ENCODE measurements at regions not wholly inside any gene's neighbourhood (a gene's known extent, or its start where the extent isn't known, plus 50 kb on each side); places are given as distances from the start of the nearest gene placed in this dataset.
A peak's percentile ranks its signal among the peaks of the same experiment; 100 is the strongest.

- FAIRE-seq (no peak), DNase-seq (ENCODE audit: low read depth, low spot score) (no peak)
- Histone ChIP-seq H2AFZ (ENCODE audit: control insufficient read depth, low read length) (no peak overlapping the region), H3K4me3 (ENCODE audit: control insufficient read depth in 2 of 3, extremely low read depth in 1 of 3, insufficient read depth in 2 of 3, low read depth in 1 of 3, low read length in 3 of 3) (no peak overlapping the region), H3K27ac (ENCODE audit: control insufficient read depth, insufficient read depth, low read length) (no peak overlapping the region), H3K9me1 (ENCODE audit: control insufficient read depth, extremely low read depth, insufficient read depth, low read length) (no peaks in the 10 kb centered on the region), H3K27me3 (ENCODE audit: control insufficient read depth, extremely low read depth, insufficient read depth, low read length) (no peaks in the 10 kb centered on the region), H3K36me3 (ENCODE audit: control insufficient read depth in 2 of 2, extremely low read depth in 1 of 2, insufficient read depth in 2 of 2, low read length in 2 of 2) (no peaks in the 10 kb centered on the region), H3K9me3 (ENCODE audit: control insufficient read depth, low read depth, low read length) (no peaks in the 10 kb centered on the region), H3K9ac (ENCODE audit: control insufficient read depth, extremely low read depth, insufficient read depth, low read length) (no peak overlapping the region), H3K4me1 (ENCODE audit: control insufficient read depth, extremely low read depth, insufficient read depth, low read length) (peaks cover 23% of the 10 kb centered on the region), H3K79me2 (ENCODE audit: control insufficient read depth, insufficient read depth, low read length) (no peaks in the 10 kb centered on the region), H3K4me2 (ENCODE audit: control insufficient read depth, extremely low read depth, insufficient read depth, low read depth, low read length) (no peak overlapping the region), H4K20me1 (ENCODE audit: control insufficient read depth, extremely low read depth, insufficient read depth, low read length) (no peaks in the 10 kb centered on the region)
- dilution Hi-C loops (cut with MboI; ENCODE audit: extremely low pct_ligation_motif_present, low sequenced_read_pairs): no loop called here
- no peak for TF ChIP-seq EZH2 (IDR thresholded peaks at IDR 0.05; ENCODE audit: low read length)
- TF ChIP-seq, protein P1, sequence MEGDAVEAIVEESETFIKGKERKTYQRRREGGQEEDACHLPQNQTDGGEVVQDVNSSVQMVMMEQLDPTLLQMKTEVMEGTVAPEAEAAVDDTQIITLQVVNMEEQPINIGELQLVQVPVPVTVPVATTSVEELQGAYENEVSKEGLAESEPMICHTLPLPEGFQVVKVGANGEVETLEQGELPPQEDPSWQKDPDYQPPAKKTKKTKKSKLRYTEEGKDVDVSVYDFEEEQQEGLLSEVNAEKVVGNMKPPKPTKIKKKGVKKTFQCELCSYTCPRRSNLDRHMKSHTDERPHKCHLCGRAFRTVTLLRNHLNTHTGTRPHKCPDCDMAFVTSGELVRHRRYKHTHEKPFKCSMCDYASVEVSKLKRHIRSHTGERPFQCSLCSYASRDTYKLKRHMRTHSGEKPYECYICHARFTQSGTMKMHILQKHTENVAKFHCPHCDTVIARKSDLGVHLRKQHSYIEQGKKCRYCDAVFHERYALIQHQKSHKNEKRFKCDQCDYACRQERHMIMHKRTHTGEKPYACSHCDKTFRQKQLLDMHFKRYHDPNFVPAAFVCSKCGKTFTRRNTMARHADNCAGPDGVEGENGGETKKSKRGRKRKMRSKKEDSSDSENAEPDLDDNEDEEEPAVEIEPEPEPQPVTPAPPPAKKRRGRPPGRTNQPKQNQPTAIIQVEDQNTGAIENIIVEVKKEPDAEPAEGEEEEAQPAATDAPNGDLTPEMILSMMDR (optimal IDR thresholded peaks at IDR 0.05 in 1 of 3, IDR thresholded peaks at IDR 0.05 in 1 of 3, conservative IDR thresholded peaks at IDR 0.05 in 1 of 3; ENCODE audit: extremely low read depth in 1 of 3, insufficient read depth in 2 of 3, low read length in 3 of 3): no peak
These were observed 405.6 kb downstream of the PTPRU start for GRCh38 chr1:29641921-29642320.

GRCh38 chr1:29640428-29640785 is 404.1 kb downstream of the PTPRU start:
- dilution Hi-C loops (cut with MboI; ENCODE audit: extremely low pct_ligation_motif_present, low sequenced_read_pairs): no loop called here
- Histone ChIP-seq H2AFZ (ENCODE audit: control insufficient read depth, low read length) (peak overlapping the region; percentile 73), H3K27ac (ENCODE audit: control insufficient read depth, insufficient read depth, low read length) (peak overlapping the region; percentile 32)

More at GRCh38 chr1:29640428-29640785, 404.1 kb downstream of the PTPRU start:
- Histone ChIP-seq H3K9me1 (ENCODE audit: control insufficient read depth, extremely low read depth, insufficient read depth, low read length) (no peaks in the 10 kb centered on the region), H3K4me1 (ENCODE audit: control insufficient read depth, extremely low read depth, insufficient read depth, low read length) (peaks cover 23% of the 10 kb centered on the region), H3K4me2 (ENCODE audit: control insufficient read depth, extremely low read depth, insufficient read depth, low read depth, low read length) (peak overlapping the region; percentile 57), H3K27me3 (ENCODE audit: control insufficient read depth, extremely low read depth, insufficient read depth, low read length) (no peaks in the 10 kb centered on the region), H3K4me3 (ENCODE audit: control insufficient read depth in 2 of 3, extremely low read depth in 1 of 3, insufficient read depth in 2 of 3, low read depth in 1 of 3, low read length in 3 of 3) (no peak overlapping the region), H3K79me2 (ENCODE audit: control insufficient read depth, insufficient read depth, low read length) (no peaks in the 10 kb centered on the region), H3K9ac (ENCODE audit: control insufficient read depth, extremely low read depth, insufficient read depth, low read length) (no peak overlapping the region), H3K36me3 (ENCODE audit: control insufficient read depth in 2 of 2, extremely low read depth in 1 of 2, insufficient read depth in 2 of 2, low read length in 2 of 2) (no peaks in the 10 kb centered on the region), H3K9me3 (ENCODE audit: control insufficient read depth, low read depth, low read length) (no peaks in the 10 kb centered on the region), H4K20me1 (ENCODE audit: control insufficient read depth, extremely low read depth, insufficient read depth, low read length) (no peaks in the 10 kb centered on the region)
- no peak for TF ChIP-seq EZH2 (IDR thresholded peaks at IDR 0.05; ENCODE audit: low read length)
- TF ChIP-seq, protein P1 (optimal IDR thresholded peaks at IDR 0.05 in 1 of 3, IDR thresholded peaks at IDR 0.05 in 1 of 3, conservative IDR thresholded peaks at IDR 0.05 in 1 of 3; ENCODE audit: extremely low read depth in 1 of 3, insufficient read depth in 2 of 3, low read length in 3 of 3): no peak
- FAIRE-seq: no peak
- DNase-seq (ENCODE audit: low read depth, low spot score): no peak

Data from keratinocyte (primary cell).